ENCODE measurements at regions not wholly inside any gene's neighbourhood (a gene's known extent, or its start where the extent isn't known, plus 50 kb on each side); places are given as distances from the start of the nearest gene placed in this dataset.

DNA sequence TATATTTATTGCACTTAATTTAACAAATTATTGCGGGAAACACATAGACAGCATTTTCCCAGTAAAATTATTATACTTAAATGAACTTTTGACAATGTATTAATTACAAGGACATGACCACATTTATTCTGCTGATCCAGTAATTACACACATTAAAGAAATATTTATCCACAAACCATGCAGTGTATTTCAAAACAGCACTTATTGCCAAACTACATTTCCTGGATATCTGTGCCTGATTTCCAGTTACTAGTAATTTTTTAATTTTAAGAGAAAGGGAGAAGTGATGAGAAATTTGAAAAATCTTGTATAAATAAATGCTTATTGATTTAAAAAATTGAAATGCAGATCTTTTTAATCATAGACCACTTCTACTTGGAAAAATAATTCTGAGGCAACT, 1458.7 kb upstream of the ACVR2A start:
- Histone ChIP-seq H3K27ac (replicated peaks) (no peak overlapping the region), H3K27me3 (ENCODE audit: insufficient read depth, poor library complexity, severe bottlenecking) (no peaks in the 10 kb centered on the region), H3K4me3 (replicated peaks; ENCODE audit: insufficient read depth, low read length) (no peak overlapping the region)
- TF ChIP-seq GABPA (IDR thresholded peaks at IDR 0.05; ENCODE audit: low read depth) (no peak), POLR2AphosphoS5 (IDR thresholded peaks at IDR 0.05; ENCODE audit: low read depth) (no peak), SPI1 (IDR thresholded peaks at IDR 0.05; ENCODE audit: borderline replicate concordance, low read depth) (no peak)
- TF ChIP-seq, protein P1, sequence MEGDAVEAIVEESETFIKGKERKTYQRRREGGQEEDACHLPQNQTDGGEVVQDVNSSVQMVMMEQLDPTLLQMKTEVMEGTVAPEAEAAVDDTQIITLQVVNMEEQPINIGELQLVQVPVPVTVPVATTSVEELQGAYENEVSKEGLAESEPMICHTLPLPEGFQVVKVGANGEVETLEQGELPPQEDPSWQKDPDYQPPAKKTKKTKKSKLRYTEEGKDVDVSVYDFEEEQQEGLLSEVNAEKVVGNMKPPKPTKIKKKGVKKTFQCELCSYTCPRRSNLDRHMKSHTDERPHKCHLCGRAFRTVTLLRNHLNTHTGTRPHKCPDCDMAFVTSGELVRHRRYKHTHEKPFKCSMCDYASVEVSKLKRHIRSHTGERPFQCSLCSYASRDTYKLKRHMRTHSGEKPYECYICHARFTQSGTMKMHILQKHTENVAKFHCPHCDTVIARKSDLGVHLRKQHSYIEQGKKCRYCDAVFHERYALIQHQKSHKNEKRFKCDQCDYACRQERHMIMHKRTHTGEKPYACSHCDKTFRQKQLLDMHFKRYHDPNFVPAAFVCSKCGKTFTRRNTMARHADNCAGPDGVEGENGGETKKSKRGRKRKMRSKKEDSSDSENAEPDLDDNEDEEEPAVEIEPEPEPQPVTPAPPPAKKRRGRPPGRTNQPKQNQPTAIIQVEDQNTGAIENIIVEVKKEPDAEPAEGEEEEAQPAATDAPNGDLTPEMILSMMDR (IDR thresholded peaks at IDR 0.05; ENCODE audit: insufficient read depth, low read length): no peak
- TF ChIP-seq, protein P2, sequence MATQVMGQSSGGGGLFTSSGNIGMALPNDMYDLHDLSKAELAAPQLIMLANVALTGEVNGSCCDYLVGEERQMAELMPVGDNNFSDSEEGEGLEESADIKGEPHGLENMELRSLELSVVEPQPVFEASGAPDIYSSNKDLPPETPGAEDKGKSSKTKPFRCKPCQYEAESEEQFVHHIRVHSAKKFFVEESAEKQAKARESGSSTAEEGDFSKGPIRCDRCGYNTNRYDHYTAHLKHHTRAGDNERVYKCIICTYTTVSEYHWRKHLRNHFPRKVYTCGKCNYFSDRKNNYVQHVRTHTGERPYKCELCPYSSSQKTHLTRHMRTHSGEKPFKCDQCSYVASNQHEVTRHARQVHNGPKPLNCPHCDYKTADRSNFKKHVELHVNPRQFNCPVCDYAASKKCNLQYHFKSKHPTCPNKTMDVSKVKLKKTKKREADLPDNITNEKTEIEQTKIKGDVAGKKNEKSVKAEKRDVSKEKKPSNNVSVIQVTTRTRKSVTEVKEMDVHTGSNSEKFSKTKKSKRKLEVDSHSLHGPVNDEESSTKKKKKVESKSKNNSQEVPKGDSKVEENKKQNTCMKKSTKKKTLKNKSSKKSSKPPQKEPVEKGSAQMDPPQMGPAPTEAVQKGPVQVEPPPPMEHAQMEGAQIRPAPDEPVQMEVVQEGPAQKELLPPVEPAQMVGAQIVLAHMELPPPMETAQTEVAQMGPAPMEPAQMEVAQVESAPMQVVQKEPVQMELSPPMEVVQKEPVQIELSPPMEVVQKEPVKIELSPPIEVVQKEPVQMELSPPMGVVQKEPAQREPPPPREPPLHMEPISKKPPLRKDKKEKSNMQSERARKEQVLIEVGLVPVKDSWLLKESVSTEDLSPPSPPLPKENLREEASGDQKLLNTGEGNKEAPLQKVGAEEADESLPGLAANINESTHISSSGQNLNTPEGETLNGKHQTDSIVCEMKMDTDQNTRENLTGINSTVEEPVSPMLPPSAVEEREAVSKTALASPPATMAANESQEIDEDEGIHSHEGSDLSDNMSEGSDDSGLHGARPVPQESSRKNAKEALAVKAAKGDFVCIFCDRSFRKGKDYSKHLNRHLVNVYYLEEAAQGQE (IDR thresholded peaks at IDR 0.05; ENCODE audit: insufficient replicate concordance, low read depth): no peak
- DNase-seq (ENCODE audit: low read depth in 1 of 2, low spot score in 1 of 2): no peak

DNA sequence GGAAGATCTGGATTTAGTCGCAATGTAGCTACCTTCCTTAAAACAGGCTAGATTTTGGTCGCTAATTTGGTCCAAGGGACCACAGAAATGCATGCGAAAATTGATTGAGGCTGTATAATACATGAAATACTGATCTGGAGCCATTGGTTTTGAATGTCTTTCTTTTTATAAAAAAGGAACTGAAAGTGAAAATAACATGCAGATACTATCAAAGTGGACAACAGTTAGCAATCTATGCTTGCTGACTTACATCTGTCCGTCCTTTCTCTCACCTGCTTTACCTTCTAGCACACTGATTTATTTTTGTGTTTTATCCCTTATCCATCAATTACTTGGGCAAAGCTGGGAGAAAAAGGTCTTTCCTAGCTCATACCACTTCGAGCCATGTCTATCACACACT, 1459.8 kb upstream of the ACVR2A start:
- no peak overlapping the region for H3K4me3 ChIP-seq (replicated peaks; ENCODE audit: insufficient read depth, low read length)
- TF ChIP-seq POLR2AphosphoS5 (IDR thresholded peaks at IDR 0.05; ENCODE audit: low read depth) (no peak), SPI1 (IDR thresholded peaks at IDR 0.05; ENCODE audit: borderline replicate concordance, low read depth) (no peak), GABPA (IDR thresholded peaks at IDR 0.05; ENCODE audit: low read depth) (no peak)
- TF ChIP-seq, protein P2 (IDR thresholded peaks at IDR 0.05; ENCODE audit: insufficient replicate concordance, low read depth): no peak
- TF ChIP-seq, protein P1 (IDR thresholded peaks at IDR 0.05; ENCODE audit: insufficient read depth, low read length): no peak
- no peak overlapping the region for H3K27ac ChIP-seq (replicated peaks)
- no peaks in the 10 kb centered on the region for H3K27me3 ChIP-seq (ENCODE audit: insufficient read depth, poor library complexity, severe bottlenecking)
- no peak for DNase-seq (ENCODE audit: low read depth in 1 of 2, low spot score in 1 of 2)

DNA sequence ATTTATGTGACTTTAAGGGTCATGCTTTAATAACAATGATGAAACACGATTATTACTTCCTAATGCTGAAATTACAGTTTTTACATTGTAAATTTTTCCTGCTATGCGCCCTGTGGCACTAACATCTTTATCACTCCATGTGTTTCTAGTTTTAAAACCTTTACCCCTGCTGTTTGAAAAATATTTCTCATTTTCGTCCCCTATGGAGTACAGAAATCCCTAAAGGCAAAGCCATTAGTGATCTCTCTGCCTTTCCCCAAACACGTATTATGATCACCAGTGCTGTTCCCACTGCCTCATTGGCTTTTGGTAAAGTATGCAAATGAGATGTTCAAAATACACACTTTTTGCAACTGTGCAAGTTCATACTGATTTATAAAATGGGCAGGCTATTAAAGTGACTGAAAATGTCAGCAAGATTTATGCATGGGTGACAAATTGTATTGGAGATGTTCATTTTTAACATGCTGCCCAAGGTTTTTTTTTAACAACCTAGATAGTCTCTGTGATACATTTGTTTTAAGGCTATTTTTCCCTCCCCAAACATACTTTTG, 1468.2 kb upstream of the ACVR2A start:
- no peak overlapping the region for H3K27ac ChIP-seq (replicated peaks)
- no peak for DNase-seq (ENCODE audit: low read depth in 1 of 2, low spot score in 1 of 2)
- H3K27me3 ChIP-seq (ENCODE audit: insufficient read depth, poor library complexity, severe bottlenecking): no peaks in the 10 kb centered on the region
- no peak overlapping the region for H3K4me3 ChIP-seq (replicated peaks; ENCODE audit: insufficient read depth, low read length)
- TF ChIP-seq SPI1 (IDR thresholded peaks at IDR 0.05; ENCODE audit: borderline replicate concordance, low read depth) (no peak), GABPA (IDR thresholded peaks at IDR 0.05; ENCODE audit: low read depth) (no peak), POLR2AphosphoS5 (IDR thresholded peaks at IDR 0.05; ENCODE audit: low read depth) (no peak)
- TF ChIP-seq, protein P2 (IDR thresholded peaks at IDR 0.05; ENCODE audit: insufficient replicate concordance, low read depth): no peak
- TF ChIP-seq, protein P1 (IDR thresholded peaks at IDR 0.05; ENCODE audit: insufficient read depth, low read length): no peak

All from HL-60 (cell line).